ENCODE measurements at regions not wholly inside any gene's neighbourhood (a gene's known extent, or its start where the extent isn't known, plus 50 kb on each side); places are given as distances from the start of the nearest gene placed in this dataset.

- no peak for TF ChIP-seq GATA2 (IDR thresholded peaks at IDR 0.05; ENCODE audit: low read depth, low read length)
- no peak for TF ChIP-seq GATA3 (IDR thresholded peaks at IDR 0.05; ENCODE audit: low read depth, low read length)
Measured at GRCh38 chr5:103901885-103902284, 339.3 kb upstream of the NUDT12 start.
